CD4-positive, alpha-beta T cell treated with Interleukin-12 subunit alpha and Interleukin-12 subunit beta, for 1 hour (primary cell): ENCODE measurements at regions not wholly inside any gene's neighbourhood (a gene's known extent, or its start where the extent isn't known, plus 50 kb on each side); places are given as distances from the start of the nearest gene placed in this dataset.
"Not testable (repeated sequence)": the region's sequence is repeated elsewhere in the genome, so short reads cannot be mapped to it uniquely, and the experiment has no call there.

Experiments used
- DNase-seq: peaks from one replicate; pipeline ENCODE4 v3.0.0-alpha.2; 2020

GRCh38 chr7:1300636-1301035, 68.0 kb downstream of the UNCX start:
- no peak for DNase-seq

GRCh38 chr7:1301054-1301881, 68.6 kb downstream of the UNCX start:
- DNase-seq = no peak

GRCh38 chr7:1301882-1302251, 69.2 kb downstream of the UNCX start:
- no peak for DNase-seq

GRCh38 chr7:1302936-1303335, 70.3 kb downstream of the UNCX start:
- no peak for DNase-seq

GRCh38 chr7:1304011-1304410, 71.3 kb downstream of the UNCX start:
- DNase-seq = not testable (repeated sequence)

- no peak for DNase-seq
Measured at GRCh38 chr7:1305873-1306272, 73.2 kb downstream of the UNCX start.

- DNase-seq = no peak
Measured at GRCh38 chr7:1307828-1308227, 75.2 kb downstream of the UNCX start.

GRCh38 chr7:1309290-1309689, 76.6 kb downstream of the UNCX start:
- no peak for DNase-seq

GRCh38 chr7:1309996-1310395, 77.3 kb downstream of the UNCX start:
- DNase-seq = no peak

- no peak for DNase-seq
Measured at GRCh38 chr7:1310936-1311335, 78.3 kb downstream of the UNCX start.

- no peak for DNase-seq
Measured at GRCh38 chr7:1311406-1312135, 78.9 kb downstream of the UNCX start.

GRCh38 chr7:1312136-1313070, 79.7 kb downstream of the UNCX start:
- DNase-seq = no peak

- DNase-seq = no peak
Measured at GRCh38 chr7:1313613-1314012, 80.9 kb downstream of the UNCX start.

- no peak for DNase-seq
Measured at GRCh38 chr7:1314021-1314907, 81.6 kb downstream of the UNCX start.

GRCh38 chr7:1314908-1315450, 82.3 kb downstream of the UNCX start:
- no peak for DNase-seq

GRCh38 chr7:1316086-1316485, 83.4 kb downstream of the UNCX start:
- DNase-seq = no peak

- DNase-seq = no peak
Measured at GRCh38 chr7:1317646-1318045, 85.0 kb downstream of the UNCX start.

GRCh38 chr7:1318051-1318450, 85.4 kb downstream of the UNCX start:
- no peak for DNase-seq

- no peak for DNase-seq
Measured at GRCh38 chr7:1318661-1319060, 86.0 kb downstream of the UNCX start.

- DNase-seq = no peak
Measured at GRCh38 chr7:1320616-1321240, 88.1 kb downstream of the UNCX start.
